HL-60 (cell line): ENCODE measurements at regions not wholly inside any gene's neighbourhood (a gene's known extent, or its start where the extent isn't known, plus 50 kb on each side); places are given as distances from the start of the nearest gene placed in this dataset.

ENCODE experiments used
- DNase-seq, 2 experiments: peaks; one replicate each; pipeline ENCODE4 v3.0.0-alpha.2; 2010 to 2020; ENCODE audit warnings: low read depth in 1 of 2, low spot score in 1 of 2
- H3K27ac ChIP-seq: fragments of 250-450 bp; sonication (Bioruptor Pico); replicated peaks from 2 replicates; pipeline ENCODE4 v1.5.1; 2020; ENCODE audit warnings: mild to moderate bottlenecking, moderate library complexity
- H3K27me3 ChIP-seq: fragments of 250-450 bp; sonication (Bioruptor Pico); 2 replicates; pipeline ENCODE4 v1.5.1; 2021; ENCODE audit warnings: mild to moderate bottlenecking, moderate library complexity; ENCODE audit not compliant: insufficient read depth, poor library complexity, severe bottlenecking
- H3K4me3 ChIP-seq: replicated peaks from 2 replicates; pipeline ENCODE4 v1.5.1; 2011; ENCODE audit warnings: mild to moderate bottlenecking, control low read depth, low read length; ENCODE audit not compliant: insufficient read depth
- CTCF ChIP-seq: IDR thresholded peaks from one replicate; pipeline ENCODE4 v1.5.1; 2011; ENCODE audit warnings: low read length, control low read depth, inconsistent platforms; ENCODE audit not compliant: insufficient read depth
- GABPA ChIP-seq: IDR thresholded peaks from 2 replicates; pipeline ENCODE4 v1.6.1; 2012; ENCODE audit warnings: low read depth
- POLR2AphosphoS5 ChIP-seq: IDR thresholded peaks from 2 replicates; pipeline ENCODE4 v1.6.1; 2012; ENCODE audit warnings: low read depth
- REST ChIP-seq: IDR thresholded peaks from 2 replicates; pipeline ENCODE4 v1.6.1; 2012; ENCODE audit warnings: low read depth; ENCODE audit not compliant: insufficient replicate concordance
- SPI1 ChIP-seq: IDR thresholded peaks from 2 replicates; pipeline ENCODE4 v1.6.1; 2012; ENCODE audit warnings: low read depth, mild to moderate bottlenecking, borderline replicate concordance

- no peak overlapping the region for H3K27ac ChIP-seq
- no peak for DNase-seq
- H3K4me3 ChIP-seq: no peak overlapping the region
- TF ChIP-seq CTCF (no peak), POLR2AphosphoS5 (no peak), GABPA (no peak), SPI1 (no peak), REST (no peak)
- H3K27me3 ChIP-seq: no peaks in the 10 kb centered on the region
Measured at GRCh38 chr17:63124536-63124935, 158.5 kb downstream of the TANC2 start.

- TF ChIP-seq POLR2AphosphoS5: no peak
- no peak for TF ChIP-seq GABPA
- TF ChIP-seq SPI1: no peak
- TF ChIP-seq REST: no peak
- no peak for TF ChIP-seq CTCF
- DNase-seq: no peak
- H3K27ac ChIP-seq: no peak overlapping the region
Measured at GRCh38 chr17:63124958-63125357, 158.9 kb downstream of the TANC2 start.

GRCh38 chr17:63125987-63126386 lies 160.0 kb downstream of the TANC2 start:
- no peaks in the 10 kb centered on the region for H3K27me3 ChIP-seq
- H3K4me3 ChIP-seq: no peak overlapping the region
- no peak for DNase-seq
- no peak overlapping the region for H3K27ac ChIP-seq
- TF ChIP-seq POLR2AphosphoS5 (no peak), CTCF (no peak), REST (no peak), SPI1 (no peak), GABPA (no peak)

More at GRCh38 chr17:63124958-63125357, 158.9 kb downstream of the TANC2 start:
- H3K27me3 ChIP-seq: no peaks in the 10 kb centered on the region
- H3K4me3 ChIP-seq: no peak overlapping the region
